Epithelial cell of proximal tubule (primary cell): ENCODE measurements at regions not wholly inside any gene's neighbourhood (a gene's known extent, or its start where the extent isn't known, plus 50 kb on each side); places are given as distances from the start of the nearest gene placed in this dataset.

Experiments
- DNase-seq: peaks from one replicate; pipeline ENCODE4 v3.0.0-alpha.2; 2011; ENCODE audit warnings: low read depth
- H3K4me3 ChIP-seq: 2 replicates; pipeline ENCODE4 v1.5.1; 2011; ENCODE audit warnings: low read depth, mild to moderate bottlenecking, low read length
- TF ChIP-seq, protein P1 (sequence below): conservative IDR thresholded peaks from 2 replicates; pipeline ENCODE4 v1.5.1; 2012; ENCODE audit warnings: low read depth, mild to moderate bottlenecking, low read length

DNA sequence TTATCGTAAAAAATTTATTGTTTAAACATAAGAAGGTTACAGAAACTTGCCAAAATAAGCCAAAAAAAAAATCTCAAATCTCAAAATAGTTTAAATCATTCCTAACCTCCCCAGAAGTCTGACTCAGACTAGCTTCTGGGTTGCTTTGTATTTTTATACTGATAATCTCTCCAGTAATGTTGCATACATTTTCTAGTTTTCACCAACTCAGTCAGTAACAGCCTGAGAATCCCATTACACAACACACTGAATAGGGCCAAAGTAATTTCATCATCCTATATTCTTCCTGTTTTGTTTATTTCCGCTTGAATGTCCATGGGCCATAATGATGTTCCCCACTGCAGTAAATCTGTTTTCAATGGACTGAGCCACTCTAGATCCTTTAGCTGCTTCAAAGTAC, 478.5 kb downstream of the GPAM start:
- TF ChIP-seq, protein P1, sequence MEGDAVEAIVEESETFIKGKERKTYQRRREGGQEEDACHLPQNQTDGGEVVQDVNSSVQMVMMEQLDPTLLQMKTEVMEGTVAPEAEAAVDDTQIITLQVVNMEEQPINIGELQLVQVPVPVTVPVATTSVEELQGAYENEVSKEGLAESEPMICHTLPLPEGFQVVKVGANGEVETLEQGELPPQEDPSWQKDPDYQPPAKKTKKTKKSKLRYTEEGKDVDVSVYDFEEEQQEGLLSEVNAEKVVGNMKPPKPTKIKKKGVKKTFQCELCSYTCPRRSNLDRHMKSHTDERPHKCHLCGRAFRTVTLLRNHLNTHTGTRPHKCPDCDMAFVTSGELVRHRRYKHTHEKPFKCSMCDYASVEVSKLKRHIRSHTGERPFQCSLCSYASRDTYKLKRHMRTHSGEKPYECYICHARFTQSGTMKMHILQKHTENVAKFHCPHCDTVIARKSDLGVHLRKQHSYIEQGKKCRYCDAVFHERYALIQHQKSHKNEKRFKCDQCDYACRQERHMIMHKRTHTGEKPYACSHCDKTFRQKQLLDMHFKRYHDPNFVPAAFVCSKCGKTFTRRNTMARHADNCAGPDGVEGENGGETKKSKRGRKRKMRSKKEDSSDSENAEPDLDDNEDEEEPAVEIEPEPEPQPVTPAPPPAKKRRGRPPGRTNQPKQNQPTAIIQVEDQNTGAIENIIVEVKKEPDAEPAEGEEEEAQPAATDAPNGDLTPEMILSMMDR: no peak
- H3K4me3 ChIP-seq: no peak overlapping the region
- no peak for DNase-seq

DNA sequence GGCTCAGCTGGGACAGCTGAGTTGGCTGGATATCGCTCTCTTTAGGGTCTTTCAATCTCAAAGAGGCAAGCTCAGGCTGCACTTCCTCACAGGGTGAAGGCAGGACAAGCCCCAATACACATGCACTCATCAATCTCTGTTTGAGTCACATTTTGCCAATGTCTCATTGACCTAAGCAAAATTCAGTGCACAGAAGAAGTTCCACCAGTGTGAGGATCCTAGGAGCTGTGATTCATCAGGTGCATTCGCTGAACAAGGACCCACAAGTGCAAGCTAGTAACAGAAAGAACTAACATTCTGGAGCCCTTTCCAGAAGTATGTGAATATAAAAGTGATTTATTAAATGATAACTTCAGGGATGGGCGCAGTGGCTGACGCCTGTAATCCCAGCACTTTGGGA, 477.2 kb downstream of the GPAM start:
- H3K4me3 ChIP-seq: no peak overlapping the region
- no peak for DNase-seq
- TF ChIP-seq, protein P1: no peak

DNA sequence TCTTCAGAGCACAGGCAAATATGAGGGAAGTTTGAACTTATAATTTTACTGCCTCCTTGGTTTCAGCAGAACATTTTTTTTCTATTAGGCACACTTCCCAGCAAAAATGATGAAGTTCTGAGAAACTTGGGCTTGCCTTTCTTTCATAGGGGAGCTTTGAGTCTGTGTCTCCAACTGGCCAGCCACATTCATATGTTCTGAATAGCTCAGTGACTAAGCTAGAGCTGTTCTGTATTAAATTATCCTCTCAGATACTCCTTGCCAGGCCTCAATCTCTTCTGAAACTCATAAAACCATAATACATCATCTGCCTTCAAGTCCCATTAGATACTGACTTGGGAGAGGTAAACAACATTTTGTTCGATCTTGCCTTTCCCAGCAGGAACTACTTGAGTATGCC, 476.5 kb downstream of the GPAM start:
- DNase-seq: no peak
- TF ChIP-seq, protein P1: no peak
- no peak overlapping the region for H3K4me3 ChIP-seq

- DNase-seq: no peak
- TF ChIP-seq, protein P1: no peak
- H3K4me3 ChIP-seq: no peak overlapping the region
These were observed 474.0 kb downstream of the GPAM start for GRCh38 chr10:111709603-111710002.

DNA sequence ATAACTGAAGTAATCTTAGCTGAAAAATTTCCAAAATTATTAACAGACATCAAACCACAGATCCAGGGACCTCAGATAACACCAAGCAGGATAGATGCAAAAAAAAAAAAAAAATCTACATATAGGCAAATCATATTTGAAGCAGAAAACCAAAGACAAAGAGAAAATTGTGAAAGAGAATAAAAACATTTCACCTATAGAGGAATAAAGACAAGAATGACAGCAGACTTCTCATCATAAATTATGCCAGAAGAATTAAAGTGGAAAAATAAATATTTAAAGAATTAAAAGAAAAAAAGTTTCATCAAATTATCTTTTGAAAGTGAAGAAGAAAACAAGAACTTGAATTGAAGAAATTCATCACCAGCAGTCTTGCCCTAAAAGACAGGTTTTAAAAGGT, 467.5 kb downstream of the GPAM start:
- TF ChIP-seq, protein P1: no peak
- no peak for DNase-seq
- H3K4me3 ChIP-seq: no peak overlapping the region

GRCh38 chr10:111724121-111724520, 459.4 kb downstream of the GPAM start:
- TF ChIP-seq, protein P1: no peak
- no peak for DNase-seq
- H3K4me3 ChIP-seq: no peak overlapping the region

- no peak for DNase-seq
- TF ChIP-seq, protein P1: no peak
- no peak overlapping the region for H3K4me3 ChIP-seq
These were observed 458.5 kb downstream of the GPAM start for GRCh38 chr10:111725050-111725449.
